SHP77 (cell line): ENCODE measurements at regions not wholly inside any gene's neighbourhood (a gene's known extent, or its start where the extent isn't known, plus 50 kb on each side); places are given as distances from the start of the nearest gene placed in this dataset.

Source experiments
- DNase-seq, 2 experiments: peaks; one replicate each; lab custom pipeline; 2025; lab: John Stamatoyannopoulos, UW

- no peak for DNase-seq
Observed at GRCh38 chr1:115413208-115413607, 75.2 kb upstream of the NGF start.

DNA sequence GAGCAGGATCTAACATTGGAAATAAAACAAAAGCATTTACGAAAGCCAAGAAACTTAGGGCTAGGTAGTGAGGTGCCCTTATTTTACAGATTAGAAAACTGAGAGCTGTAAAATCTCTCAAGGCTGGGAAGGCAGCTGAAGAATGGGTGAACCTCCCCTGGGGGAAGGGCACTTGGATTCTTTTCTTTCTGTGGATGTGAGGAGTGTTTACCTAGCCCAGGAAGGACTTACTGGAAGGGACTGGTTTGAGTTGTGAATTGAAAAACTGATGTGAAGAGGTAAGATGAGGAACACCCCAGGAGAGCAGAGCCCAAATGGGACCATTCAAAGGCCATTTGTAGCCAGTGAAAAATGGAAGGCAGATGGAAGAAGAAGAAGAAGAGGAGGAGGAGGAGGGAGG, 74.7 kb upstream of the NGF start:
- DNase-seq = no peak

DNA sequence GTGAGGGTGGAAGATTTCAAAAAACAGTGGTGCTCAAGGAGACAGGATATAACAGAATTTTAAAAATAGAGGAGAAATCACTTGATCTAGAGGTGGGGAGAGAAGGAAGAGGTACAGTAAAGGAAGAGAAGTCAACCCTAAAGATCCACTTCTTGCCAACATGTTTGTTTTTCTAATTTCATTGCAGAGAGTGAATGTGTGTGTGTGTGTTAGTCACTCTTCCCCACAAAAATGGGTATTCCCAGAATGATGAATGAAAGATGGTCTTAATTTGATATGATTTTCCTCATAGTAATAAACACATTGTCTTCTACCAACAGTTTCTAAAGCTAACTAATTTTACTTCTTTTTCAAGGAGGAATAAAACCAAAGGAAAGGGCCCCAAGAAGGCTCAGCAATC, 74.2 kb upstream of the NGF start:
- no peak for DNase-seq

- no peak for DNase-seq
Observed at GRCh38 chr1:115411371-115412063, 73.5 kb upstream of the NGF start.

DNA sequence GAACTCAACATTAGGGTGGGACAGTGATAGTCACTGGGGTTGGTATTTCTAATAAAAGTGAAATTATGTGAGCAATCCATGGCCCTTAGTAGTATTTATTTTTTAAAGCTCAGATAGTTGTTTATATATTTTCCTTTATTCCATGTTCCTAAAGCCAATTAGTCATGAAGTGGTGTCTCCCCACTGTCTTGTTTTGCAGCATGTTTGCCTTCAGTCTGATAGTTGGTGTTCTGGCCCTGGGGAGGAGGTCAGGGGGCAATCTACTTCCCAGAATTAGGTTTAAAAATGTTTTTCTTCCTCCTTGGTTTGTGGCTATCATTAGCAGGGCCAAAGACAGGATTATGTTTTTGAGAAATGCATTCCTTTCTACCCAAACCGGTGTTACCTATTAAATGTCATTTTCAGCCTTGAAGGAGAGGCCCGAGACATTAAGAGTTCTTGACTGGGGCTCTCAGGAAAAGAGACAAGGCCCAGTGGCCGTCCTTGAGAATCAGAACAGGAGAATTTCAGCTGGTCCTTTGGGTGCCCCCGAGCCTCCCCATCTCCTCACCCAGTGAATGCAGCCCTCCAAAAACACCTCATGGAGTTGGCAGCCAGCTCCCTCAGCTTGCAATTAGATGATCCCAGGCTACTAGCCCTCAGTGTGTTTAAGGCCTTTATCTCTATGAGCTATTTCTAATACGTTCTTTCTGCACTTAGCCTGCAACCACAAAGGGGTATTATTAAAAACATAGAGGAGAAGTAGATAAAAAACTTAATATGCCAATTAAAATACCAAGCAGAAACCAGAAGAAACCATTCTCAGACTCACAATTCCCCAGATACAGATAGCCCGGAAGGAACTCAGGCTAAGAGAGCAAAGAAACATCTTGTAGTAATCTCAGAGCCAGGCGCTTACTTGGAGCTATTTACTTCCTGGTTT, 71.3 kb upstream of the NGF start:
- no peak for DNase-seq

DNA sequence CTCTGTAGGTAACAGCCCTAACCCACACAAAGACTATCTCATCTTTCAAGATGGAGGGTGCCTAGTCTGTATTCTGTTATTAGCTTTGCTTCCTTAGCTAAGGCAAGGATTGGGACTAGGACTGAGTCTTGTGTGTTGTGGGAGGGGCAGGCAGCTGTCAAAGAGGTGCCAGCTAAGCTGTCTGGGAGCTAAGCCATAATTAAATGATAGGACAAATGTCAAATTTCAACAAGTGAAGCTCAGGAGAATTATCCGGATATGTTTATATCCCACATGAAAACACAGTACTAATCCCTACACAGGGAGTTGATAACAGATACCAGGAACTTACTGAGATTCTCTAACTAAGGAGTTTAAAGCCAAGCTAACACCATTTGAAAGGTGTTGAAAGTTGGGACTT, 70.5 kb upstream of the NGF start:
- no peak for DNase-seq

- DNase-seq = no peak
Observed at GRCh38 chr1:115404911-115405310, 66.9 kb upstream of the NGF start.

DNA sequence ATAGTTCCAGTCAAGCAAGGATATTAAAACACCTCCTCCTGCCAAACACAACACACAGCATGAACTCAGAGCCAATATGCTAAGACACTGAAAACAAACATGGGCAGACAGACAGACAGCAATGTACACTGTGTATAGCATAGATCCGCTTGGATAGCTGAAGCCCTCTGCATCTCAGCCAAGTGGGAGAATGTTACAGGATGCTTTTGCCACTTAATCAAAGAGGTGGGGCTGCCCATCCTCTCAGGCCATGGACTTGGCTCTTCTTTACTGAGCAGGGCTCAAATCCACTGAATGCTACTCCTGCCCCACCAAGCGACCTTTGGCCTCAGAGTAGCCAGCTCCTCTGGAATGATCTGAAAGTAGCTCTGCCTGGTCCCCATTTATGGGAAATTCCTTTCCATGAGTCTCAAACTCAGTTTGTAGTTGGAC, 64.7 kb upstream of the NGF start:
- no peak for DNase-seq

- no peak for DNase-seq
Observed at GRCh38 chr1:115401676-115402075, 63.6 kb upstream of the NGF start.

DNA sequence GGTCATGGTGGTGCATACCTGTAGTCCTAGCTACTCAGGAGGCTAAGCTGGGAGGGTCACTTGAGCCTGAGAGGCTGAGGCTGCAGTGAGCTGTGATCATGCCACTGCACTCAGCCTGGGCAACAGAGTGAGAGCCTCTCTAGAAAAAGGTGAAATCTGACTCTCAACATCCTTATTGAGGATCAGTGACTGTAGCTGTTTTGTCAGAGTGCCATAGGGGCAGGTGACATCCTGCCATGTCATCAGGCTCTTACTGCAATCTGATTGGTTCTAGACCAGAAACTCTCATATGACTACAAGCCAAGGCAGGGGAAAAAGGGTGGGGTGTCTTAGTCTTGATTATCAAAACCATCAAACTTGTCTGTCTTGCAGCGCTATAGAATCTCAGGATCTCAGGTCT, 62.8 kb upstream of the NGF start:
- peak; percentile 1 to 6 for DNase-seq

DNA sequence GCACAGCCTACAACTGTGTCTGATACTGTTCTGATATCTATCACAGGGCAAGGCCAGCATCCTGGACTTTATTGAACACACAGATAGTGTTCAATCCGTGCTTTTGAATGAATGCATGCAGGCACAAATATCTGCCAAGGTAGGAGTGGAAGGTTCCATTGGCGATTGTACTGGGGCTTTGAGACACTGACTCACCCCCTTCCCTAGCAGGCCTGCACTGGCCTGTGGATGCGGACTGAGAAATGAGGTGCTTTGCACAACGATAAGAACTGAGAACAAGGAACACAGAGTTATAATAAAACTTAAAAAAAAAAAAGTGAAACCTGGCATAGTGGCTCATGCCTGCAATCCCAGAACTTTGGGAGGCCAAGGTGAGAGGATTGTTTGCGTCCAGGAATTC, 62.4 kb upstream of the NGF start:
- DNase-seq = no peak

- DNase-seq = no peak
Observed at GRCh38 chr1:115398745-115399144, 60.7 kb upstream of the NGF start.
